ENCODE measurements at regions not wholly inside any gene's neighbourhood (a gene's known extent, or its start where the extent isn't known, plus 50 kb on each side); places are given as distances from the start of the nearest gene placed in this dataset.

DNA sequence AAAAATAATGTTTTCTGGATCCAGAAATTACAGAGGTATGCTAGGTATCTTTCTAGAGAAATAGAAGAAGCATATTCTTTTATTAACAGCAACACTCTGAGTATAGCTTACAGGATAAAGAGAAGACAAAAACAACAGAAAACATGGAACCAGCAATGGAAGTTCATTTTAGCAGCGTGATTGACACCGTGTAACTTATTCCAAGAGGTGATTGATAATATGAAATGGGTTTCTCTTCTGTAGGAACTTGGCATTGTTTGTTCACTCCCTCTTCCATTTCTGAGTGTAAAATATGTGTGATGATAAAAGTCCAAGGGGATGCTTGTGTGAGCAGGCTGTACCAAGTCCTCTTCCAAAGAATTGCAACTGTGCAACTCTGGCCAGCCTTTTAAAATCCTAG lies 303.0 kb downstream of the COL12A1 start:
- H3K27me3 Mint-ChIP-seq: no peaks in the 10 kb centered on the region
- peaks cover 6% of the 10 kb centered on the region for H3K9me3 Mint-ChIP-seq (ENCODE audit: insufficient read depth)
- Histone ChIP-seq H3K27ac (ENCODE audit: low read length in 2 of 2) (no peak overlapping the region), H3K4me2 (replicated peaks; ENCODE audit: low read depth, low read length, poor library complexity, severe bottlenecking) (no peak overlapping the region), H3K9ac (ENCODE audit: low read length) (no peak overlapping the region), H3K4me3 (ENCODE audit: control extremely low read depth in 1 of 5, extremely low read depth in 1 of 5, insufficient read depth in 1 of 5, low read depth in 2 of 5, low read length in 4 of 5) (no peak overlapping the region), H2AFZ (ENCODE audit: insufficient read depth, low read depth, low read length, poor library complexity, severe bottlenecking) (no peak overlapping the region), H3K36me3 (replicated peaks in 1 of 2; ENCODE audit: control extremely low read depth in 1 of 2, control insufficient read depth in 1 of 2, extremely low read depth in 1 of 2, insufficient read depth in 2 of 2, low read length in 1 of 2) (no peaks in the 10 kb centered on the region), H3K9me3 (ENCODE audit: control extremely low read depth in 1 of 3, control insufficient read depth in 2 of 3, insufficient read depth in 1 of 3, low read length in 2 of 3) (peaks cover 0 to 9% (median 2%) of the 10 kb centered on the region in 3 donors), H3K4me1 (ENCODE audit: control insufficient read depth in 2 of 2, insufficient read depth in 2 of 2, low read length in 2 of 2) (no peaks in the 10 kb centered on the region), H4K20me1 (ENCODE audit: control insufficient read depth, insufficient read depth, low read length, poor library complexity, severe bottlenecking) (no peaks in the 10 kb centered on the region), H3K27me3 (replicated peaks in 1 of 4; ENCODE audit: control extremely low read depth in 1 of 4, control insufficient read depth in 3 of 4, insufficient read depth in 4 of 4, low read length in 3 of 4) (no peaks in the 10 kb centered on the region), H3K79me2 (ENCODE audit: control insufficient read depth, insufficient read depth, low read length) (no peaks in the 10 kb centered on the region)
- no peak overlapping the region for H3K27ac Mint-ChIP-seq
- ATAC-seq (ENCODE audit: low read depth): no peak
- no CpG with 5 or more reads among the region's 2 CpGs for WGBS (ENCODE audit: insufficient coverage)
- CTCF ChIA-PET: no interaction called here
- no peaks in the 10 kb centered on the region for H3K4me1 Mint-ChIP-seq
- TF ChIP-seq, protein P1, sequence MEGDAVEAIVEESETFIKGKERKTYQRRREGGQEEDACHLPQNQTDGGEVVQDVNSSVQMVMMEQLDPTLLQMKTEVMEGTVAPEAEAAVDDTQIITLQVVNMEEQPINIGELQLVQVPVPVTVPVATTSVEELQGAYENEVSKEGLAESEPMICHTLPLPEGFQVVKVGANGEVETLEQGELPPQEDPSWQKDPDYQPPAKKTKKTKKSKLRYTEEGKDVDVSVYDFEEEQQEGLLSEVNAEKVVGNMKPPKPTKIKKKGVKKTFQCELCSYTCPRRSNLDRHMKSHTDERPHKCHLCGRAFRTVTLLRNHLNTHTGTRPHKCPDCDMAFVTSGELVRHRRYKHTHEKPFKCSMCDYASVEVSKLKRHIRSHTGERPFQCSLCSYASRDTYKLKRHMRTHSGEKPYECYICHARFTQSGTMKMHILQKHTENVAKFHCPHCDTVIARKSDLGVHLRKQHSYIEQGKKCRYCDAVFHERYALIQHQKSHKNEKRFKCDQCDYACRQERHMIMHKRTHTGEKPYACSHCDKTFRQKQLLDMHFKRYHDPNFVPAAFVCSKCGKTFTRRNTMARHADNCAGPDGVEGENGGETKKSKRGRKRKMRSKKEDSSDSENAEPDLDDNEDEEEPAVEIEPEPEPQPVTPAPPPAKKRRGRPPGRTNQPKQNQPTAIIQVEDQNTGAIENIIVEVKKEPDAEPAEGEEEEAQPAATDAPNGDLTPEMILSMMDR (IDR thresholded peaks at IDR 0.05): no peak
- no peak for TF ChIP-seq EZH2 (IDR thresholded peaks at IDR 0.05; ENCODE audit: borderline replicate concordance, insufficient read depth, low read depth, low read length, poor library complexity, severe bottlenecking)
- no peak overlapping the region for H3K4me3 Mint-ChIP-seq
- POLR2A ChIA-PET: no interaction called here
- no peak for DNase-seq
- intact Hi-C loops (cut with micrococcal nuclease): no loop called here

DNA sequence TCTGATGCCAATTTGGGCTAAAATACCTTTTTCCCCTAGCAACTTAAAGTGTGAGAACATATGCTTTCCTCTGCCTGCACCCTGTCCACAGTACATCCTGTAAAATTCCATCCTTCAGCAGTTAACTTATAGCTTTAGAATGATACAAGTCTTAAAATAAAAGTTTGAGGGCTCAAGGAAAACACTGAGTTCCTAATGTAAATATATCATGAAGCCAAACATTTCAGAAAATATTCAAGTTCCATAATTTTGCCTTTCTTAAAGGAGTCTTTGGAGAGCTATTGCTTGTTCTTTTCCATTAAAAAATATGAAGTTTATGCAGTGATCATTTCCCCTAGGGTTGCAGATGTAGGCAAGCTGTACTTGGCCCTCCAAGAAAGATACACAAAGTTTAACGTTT lies 303.8 kb downstream of the COL12A1 start:
- no peaks in the 10 kb centered on the region for H3K79me2 ChIP-seq (ENCODE audit: control insufficient read depth, insufficient read depth, low read length)
- ChIA-PET POLR2A (no interaction called here), CTCF (no interaction called here)
- ATAC-seq (ENCODE audit: low read depth) (no peak), DNase-seq (no peak)
- Mint-ChIP-seq H3K9me3 (ENCODE audit: insufficient read depth) (peaks cover 7% of the 10 kb centered on the region), H3K4me1 (no peaks in the 10 kb centered on the region), H3K27me3 (no peaks in the 10 kb centered on the region), H3K27ac (no peak overlapping the region), H3K4me3 (no peak overlapping the region)
- no peak overlapping the region for H3K4me3 ChIP-seq (ENCODE audit: control extremely low read depth in 1 of 5, extremely low read depth in 1 of 5, insufficient read depth in 1 of 5, low read depth in 2 of 5, low read length in 4 of 5)
- intact Hi-C loops (cut with micrococcal nuclease): no loop called here
- no peaks in the 10 kb centered on the region for H3K4me1 ChIP-seq (ENCODE audit: control insufficient read depth in 2 of 2, insufficient read depth in 2 of 2, low read length in 2 of 2)
- H3K4me2 ChIP-seq (replicated peaks; ENCODE audit: low read depth, low read length, poor library complexity, severe bottlenecking): no peak overlapping the region
- H3K27me3 ChIP-seq (replicated peaks in 1 of 4; ENCODE audit: control extremely low read depth in 1 of 4, control insufficient read depth in 3 of 4, insufficient read depth in 4 of 4, low read length in 3 of 4): no peaks in the 10 kb centered on the region
- no peaks in the 10 kb centered on the region for H4K20me1 ChIP-seq (ENCODE audit: control insufficient read depth, insufficient read depth, low read length, poor library complexity, severe bottlenecking)
- H3K9ac ChIP-seq (ENCODE audit: low read length): no peak overlapping the region
- no peaks in the 10 kb centered on the region for H3K36me3 ChIP-seq (replicated peaks in 1 of 2; ENCODE audit: control extremely low read depth in 1 of 2, control insufficient read depth in 1 of 2, extremely low read depth in 1 of 2, insufficient read depth in 2 of 2, low read length in 1 of 2)
- peaks cover 0 to 9% (median 2%) of the 10 kb centered on the region in 3 donors for H3K9me3 ChIP-seq (ENCODE audit: control extremely low read depth in 1 of 3, control insufficient read depth in 2 of 3, insufficient read depth in 1 of 3, low read length in 2 of 3)
- no CpG with 5 or more reads among the region's 1 CpG for WGBS (ENCODE audit: insufficient coverage)
- H2AFZ ChIP-seq (ENCODE audit: insufficient read depth, low read depth, low read length, poor library complexity, severe bottlenecking): no peak overlapping the region
- no peak for TF ChIP-seq EZH2 (IDR thresholded peaks at IDR 0.05; ENCODE audit: borderline replicate concordance, insufficient read depth, low read depth, low read length, poor library complexity, severe bottlenecking)
- TF ChIP-seq, protein P1 (IDR thresholded peaks at IDR 0.05): no peak
- no peak overlapping the region for H3K27ac ChIP-seq (ENCODE audit: low read length in 2 of 2)
